GM03348 (cell line): ENCODE measurements at regions not wholly inside any gene's neighbourhood (a gene's known extent, or its start where the extent isn't known, plus 50 kb on each side); places are given as distances from the start of the nearest gene placed in this dataset.
A peak's percentile ranks its signal among the peaks of the same experiment; 100 is the strongest.

ENCODE experiments used
- DNase-seq: peaks from one replicate; pipeline ENCODE4 v3.0.0; 2012; ENCODE audit warnings: low spot score

DNA sequence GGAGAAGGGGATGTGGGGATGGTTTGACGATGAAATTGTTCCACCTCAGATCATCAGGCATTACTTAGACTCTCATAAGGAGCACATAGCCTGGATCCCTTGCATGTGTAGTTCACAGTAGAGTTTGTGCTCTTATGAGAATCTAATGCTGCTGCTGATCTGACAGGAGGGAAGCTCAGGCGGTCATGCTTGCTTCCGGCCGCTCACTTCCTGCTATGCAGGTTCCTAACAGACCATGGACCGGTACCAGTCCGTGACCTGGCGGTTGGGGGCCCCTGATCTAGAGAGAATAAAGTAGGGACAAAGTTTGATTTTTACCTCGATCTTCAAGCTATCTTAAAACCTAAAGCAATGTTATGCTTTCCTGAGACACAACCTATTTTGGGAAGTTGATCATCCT, 373.8 kb upstream of the ARGLU1 start:
- no peak for DNase-seq

DNA sequence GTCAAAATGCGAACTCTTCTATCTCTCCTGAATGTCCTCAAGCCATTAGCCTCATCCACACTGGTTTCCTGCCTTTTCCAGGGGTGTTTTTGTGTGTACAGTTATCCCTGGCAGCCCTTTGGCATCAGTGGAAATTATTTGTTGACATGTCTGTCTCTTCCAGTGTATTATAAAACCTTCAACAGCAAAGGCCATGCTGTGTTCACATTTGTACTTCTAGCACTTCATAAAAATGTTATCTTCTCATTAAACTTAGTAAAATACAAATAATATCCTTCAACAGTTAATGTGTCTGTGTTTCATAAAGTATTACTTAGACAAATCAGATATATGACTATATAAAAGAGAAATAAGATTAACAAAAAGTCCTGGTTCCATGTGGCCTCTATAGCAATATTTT, 359.5 kb upstream of the ARGLU1 start:
- no peak for DNase-seq

GRCh38 chr13:106922384-106922783, 354.4 kb upstream of the ARGLU1 start:
- DNase-seq, result no peak

GRCh38 chr13:106919638-106920037, 351.7 kb upstream of the ARGLU1 start:
- no peak for DNase-seq

GRCh38 chr13:106919133-106919532, 351.2 kb upstream of the ARGLU1 start:
- no peak for DNase-seq

DNA sequence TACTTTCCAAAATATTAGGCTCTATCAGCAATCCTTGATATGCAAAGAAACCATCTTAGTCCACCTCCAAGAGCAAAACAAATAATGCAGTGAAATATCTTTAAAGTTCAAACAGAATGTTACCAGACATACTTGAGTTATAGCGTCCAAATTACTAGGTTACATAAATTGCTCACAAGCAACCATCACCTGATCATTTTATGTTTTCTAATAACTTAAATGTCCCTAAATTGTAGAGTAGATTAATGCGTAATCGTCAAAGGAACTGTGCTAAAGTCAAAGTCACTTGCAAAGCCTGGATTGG, 350.6 kb upstream of the ARGLU1 start:
- no peak for DNase-seq

DNA sequence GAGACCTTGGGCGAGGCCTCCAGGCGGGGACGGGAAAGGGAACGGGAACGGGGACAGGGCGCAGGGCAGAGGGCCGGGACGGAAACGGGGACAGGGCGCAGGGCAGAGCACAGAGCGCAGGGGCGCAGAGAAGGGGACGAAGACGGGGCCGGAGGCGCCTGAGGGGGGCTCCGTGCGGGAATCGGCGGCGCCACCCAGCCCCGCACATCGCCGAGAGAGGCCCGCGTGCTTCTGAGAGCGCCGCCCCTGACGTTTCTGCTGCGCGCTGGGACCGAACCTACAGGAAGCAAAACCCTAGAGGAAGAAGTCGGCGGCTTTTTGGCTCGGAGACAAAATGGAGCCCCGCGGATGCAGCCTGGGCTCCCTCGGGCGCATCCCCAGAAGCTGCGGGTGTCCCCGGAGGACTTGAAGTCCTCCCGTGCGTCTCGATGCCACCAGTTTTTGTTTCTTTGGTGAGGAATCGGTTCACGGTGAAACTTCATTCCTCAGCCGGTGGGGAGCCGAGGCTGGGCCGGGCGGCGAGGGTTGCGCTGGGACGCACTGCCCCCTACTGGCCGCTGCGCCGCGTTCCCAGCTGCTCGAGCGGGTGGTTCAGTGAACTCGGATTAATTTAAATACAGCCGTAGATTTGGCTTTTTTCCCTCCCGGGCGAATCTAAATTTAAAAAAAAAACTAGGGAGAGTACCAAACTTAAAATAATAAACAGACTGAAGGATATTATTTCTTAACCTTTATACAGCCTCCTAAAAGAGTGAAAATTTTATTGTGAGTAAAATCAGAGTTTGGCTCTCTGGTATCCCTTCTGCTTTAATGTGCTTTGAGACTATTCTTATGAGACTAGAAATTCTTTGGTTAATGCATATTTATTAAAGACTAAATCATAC, 350.0 kb upstream of the ARGLU1 start:
- peak; percentile 93 for DNase-seq

DNA sequence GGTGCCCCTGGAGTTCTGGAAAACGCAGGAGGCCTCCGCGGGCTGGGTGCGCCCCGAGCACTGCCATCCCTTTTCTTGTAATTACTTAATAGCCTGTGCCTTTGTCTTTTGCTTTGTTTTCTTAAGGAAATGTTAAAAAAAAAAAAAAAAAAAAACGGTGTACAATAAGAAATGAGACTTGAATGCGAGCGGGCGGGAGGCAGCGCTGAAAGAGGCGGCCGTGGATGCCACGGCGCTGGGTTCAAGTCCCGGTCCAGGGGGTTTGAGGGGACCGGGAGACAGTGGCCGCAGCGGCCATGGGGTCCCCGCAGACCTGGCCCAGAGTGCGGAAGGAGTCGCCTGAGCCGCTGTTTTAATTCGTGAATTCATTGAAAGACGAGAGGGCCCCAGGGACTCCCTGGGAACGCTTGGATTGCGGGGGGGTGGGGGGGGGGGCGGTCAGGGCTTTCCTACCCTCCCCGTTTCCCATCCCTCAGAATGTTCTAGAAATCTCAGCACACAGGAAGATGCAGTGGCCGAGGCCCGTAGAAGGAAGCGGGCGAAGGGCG, 349.2 kb upstream of the ARGLU1 start:
- DNase-seq, result peak; percentile 24

DNA sequence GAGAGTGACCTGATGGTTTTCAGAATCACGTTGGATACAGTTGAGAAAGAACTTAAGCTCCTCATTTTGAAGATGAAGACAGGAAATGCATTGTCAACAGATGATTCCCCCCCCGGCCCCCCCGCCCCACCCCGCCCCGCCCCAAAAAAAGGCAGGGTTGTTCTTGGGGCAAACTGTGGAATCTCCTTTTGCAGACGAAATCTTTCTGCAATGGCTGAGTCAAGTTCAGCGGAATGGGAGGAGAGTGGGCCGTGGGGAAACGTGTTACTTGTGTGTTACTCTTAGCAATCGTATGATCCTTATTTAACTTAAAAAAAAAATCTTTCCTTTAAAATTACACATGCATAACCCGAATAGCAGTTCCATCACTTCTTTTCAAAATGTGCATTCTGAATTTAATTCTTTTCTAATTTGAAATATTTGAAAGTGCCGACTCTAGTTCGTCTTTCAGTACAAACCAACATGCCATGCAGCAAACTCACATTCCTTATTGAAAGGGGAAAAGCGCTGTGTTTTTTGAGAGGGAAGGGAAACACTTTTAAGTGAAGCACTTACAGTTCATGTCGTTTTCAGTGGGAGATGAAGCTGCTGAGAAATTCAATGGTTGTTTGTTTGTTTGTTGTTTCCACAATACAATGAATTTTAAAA, 348.5 kb upstream of the ARGLU1 start:
- DNase-seq, result peak; percentile 37

DNA sequence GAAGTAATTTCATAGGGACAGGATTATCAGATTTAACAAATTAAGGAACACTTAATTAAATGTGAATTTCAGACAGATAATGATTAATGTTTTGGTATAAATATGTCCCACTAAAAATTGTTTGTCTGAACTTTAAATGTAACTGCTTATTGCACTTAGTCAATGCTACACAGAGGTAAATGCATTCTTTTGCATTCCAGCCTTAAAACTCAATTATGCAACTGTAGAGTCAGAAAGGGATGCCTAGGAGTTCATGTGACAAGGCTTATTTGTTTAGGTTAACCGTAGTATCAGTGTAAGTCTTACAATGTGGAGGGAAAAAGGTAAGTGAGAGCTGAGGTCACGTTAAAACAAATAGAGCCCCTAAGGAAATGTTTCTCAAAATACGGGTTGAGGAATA, 347.2 kb upstream of the ARGLU1 start:
- DNase-seq, result no peak

- no peak for DNase-seq
Observed at GRCh38 chr13:106911627-106912026, 343.7 kb upstream of the ARGLU1 start.

DNA sequence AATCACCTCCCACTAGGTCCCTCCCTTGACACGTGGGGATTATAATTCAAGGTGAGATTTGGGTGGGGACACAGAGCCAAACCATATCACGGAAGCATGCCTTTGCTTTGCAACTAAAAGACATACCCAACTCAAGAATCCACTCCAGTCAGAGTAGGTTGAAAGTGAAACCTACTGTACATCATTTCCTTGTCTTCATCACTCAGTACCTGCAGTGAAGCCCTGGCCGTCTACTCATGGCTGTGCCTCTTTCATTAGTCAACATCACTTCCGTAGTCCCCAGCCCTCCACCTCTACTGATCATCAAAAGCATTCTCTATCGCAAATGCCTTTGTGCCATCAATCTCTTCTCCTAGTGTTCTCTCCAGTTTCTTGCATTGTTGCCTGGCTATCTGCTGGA, 343.1 kb upstream of the ARGLU1 start:
- no peak for DNase-seq

DNA sequence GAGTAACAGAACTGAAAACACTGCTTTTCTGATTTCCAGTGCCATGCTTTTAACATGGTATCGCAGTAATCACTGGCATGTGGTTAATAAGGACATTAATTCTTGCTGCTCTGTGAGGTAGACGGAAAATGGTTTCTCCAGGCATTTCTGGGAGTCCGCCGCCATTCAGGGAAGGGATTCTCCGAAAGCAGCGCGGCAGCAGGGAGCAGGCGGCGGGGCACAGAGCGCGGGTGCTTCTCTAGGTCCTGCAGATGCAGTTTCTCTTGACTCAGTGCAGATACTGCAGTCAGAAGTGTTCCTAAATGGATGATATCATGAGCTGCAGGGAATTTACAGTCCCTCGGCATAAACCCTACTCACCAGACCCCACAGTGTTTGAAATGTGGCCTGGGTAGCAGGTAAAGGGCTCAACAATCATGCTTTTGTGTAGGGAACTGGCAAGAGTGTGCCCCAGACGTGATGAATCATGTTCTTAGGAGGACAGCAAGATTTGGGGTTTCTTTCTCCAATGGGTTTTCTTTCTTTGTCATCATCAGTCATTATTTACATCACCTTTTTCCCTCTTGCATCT, 338.6 kb upstream of the ARGLU1 start:
- no peak for DNase-seq

GRCh38 chr13:106905380-106906162, 337.6 kb upstream of the ARGLU1 start:
- no peak for DNase-seq

DNA sequence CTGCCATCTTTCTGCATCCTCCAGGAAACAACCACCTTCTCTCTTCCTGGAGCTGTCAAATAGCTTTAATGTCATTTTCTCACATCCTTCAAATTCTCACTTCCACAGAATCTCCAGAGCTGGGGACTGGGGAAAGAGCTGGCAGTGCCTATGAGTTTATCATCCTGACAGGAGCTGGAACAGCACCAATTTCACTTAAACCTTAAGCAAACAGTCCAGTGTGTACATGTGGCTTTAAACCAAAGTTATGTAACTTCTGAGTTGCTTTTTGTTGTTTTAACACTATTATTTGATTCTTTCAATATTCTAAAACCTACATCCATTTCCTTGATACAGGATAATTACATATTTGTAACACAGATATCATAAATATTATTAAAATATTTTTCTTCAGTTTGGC, 331.5 kb upstream of the ARGLU1 start:
- DNase-seq, result no peak

DNA sequence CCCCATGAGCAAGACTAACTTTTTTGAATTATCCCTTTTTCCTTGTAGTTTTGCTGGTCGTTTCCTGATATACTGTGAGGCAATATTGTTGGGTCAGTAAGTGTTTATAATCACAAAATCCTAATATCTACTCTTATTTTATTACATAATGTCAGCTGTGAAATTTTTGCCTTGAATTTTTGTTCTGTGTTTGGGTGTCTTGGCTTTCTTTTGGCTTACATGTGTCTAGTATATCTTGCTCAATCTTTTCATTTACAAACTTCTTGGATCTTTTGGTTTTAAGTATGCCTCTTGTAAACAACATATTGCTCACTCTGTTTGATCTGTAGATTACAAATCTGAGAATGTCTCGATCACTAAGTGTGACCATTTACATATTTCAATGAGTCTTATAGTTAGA, 330.3 kb upstream of the ARGLU1 start:
- no peak for DNase-seq

DNA sequence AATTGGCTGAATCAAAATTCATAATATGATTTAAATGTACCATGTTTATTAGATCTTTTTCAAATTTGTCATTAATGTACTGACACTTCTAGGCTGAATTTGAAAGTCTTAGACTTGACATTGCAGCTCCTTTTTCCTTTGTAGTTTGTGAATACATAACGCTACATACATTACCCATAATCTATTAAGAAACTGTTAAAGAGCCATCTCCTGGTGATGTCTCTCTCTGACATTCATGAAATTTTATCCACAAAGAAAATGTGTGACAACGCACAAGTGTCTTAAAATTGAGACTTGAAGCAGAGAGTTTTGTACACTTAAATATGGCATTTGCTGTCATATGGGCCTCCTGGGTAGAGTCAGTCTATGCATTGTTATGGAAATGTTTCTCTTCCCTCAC, 320.2 kb upstream of the ARGLU1 start:
- DNase-seq, result no peak

GRCh38 chr13:106887686-106888085, 319.7 kb upstream of the ARGLU1 start:
- no peak for DNase-seq

DNA sequence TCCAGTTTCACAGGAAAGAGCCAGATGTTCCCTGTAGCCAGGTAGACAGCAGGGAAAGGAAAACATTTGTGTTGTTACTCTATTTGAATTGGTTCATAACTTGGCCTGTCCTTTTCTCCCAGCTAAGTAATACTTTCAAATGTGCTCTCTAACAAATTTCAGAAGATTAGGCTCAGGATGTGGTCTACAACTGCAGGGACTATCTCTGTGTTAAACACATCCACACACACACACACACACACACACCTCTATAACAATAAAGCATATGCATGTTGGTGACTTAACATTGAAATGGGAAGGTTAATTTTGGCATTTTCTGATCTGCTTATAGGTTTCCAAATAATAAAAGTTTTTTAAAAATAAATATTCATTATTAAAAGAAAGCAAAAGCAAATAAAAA, 316.0 kb upstream of the ARGLU1 start:
- DNase-seq, result no peak

DNA sequence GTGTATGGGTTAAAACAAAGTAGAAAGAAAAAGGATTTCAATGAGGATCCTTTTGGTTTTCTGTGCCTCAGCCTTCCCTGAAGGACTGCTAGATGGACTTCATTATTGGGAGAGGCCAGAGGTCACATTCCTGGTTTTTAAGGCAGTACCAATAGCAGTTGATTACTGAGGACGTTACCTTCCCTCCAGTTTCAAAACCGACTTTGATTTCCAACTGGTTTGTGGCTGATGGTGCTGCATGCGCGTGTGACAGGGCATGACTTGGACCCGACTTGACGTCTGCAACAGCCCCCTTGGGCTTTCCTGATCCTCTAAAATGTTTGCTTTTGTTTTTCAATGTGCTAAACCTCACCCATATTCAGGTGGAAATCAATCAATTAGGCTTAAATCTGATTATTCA, 314.3 kb upstream of the ARGLU1 start:
- DNase-seq, result no peak

GRCh38 chr13:106879806-106880205, 311.9 kb upstream of the ARGLU1 start:
- DNase-seq, result no peak

GRCh38 chr13:106874323-106874722, 306.4 kb upstream of the ARGLU1 start:
- no peak for DNase-seq
